H9 (cell line): ENCODE measurements at regions not wholly inside any gene's neighbourhood (a gene's known extent, or its start where the extent isn't known, plus 50 kb on each side); places are given as distances from the start of the nearest gene placed in this dataset.

Experiments used
- DNase-seq: peaks from one replicate; pipeline ENCODE4 v3.0.0-alpha.2; 2017
- H2AFZ ChIP-seq: one replicate; pipeline ENCODE4 v1.6.1; 2013; ENCODE audit warnings: mild to moderate bottlenecking, low read length, control low read depth, moderate library complexity
- H2AK5ac ChIP-seq: 2 replicates; pipeline ENCODE4 v1.6.1; 2013; ENCODE audit warnings: low read length, control low read depth, mixed read lengths; ENCODE audit not compliant: insufficient read length
- H2BK120ac ChIP-seq: one replicate; pipeline ENCODE4 v1.6.1; 2013; ENCODE audit warnings: low read depth, mild to moderate bottlenecking, low read length, control low read depth, inconsistent platforms; ENCODE audit not compliant: poor library complexity, severe bottlenecking
- H2BK12ac ChIP-seq: 2 replicates; pipeline ENCODE4 v1.6.1; 2013; ENCODE audit warnings: low read length, control low read depth, mixed read lengths, low read depth; ENCODE audit not compliant: insufficient read length
- H2BK15ac ChIP-seq: 2 replicates; pipeline ENCODE4 v1.6.1; 2013; ENCODE audit warnings: low read depth, low read length, control low read depth
- H2BK20ac ChIP-seq: one replicate; pipeline ENCODE4 v1.6.1; 2013; ENCODE audit warnings: low read depth, mild to moderate bottlenecking, low read length, control low read depth, inconsistent platforms; ENCODE audit not compliant: poor library complexity, severe bottlenecking
- H2BK5ac ChIP-seq: 2 replicates; pipeline ENCODE4 v1.6.1; 2013; ENCODE audit warnings: low read length, control low read depth, mixed read lengths; ENCODE audit not compliant: insufficient read length
- H3K14ac ChIP-seq: 2 replicates; pipeline ENCODE4 v1.6.1; 2013; ENCODE audit warnings: low read length, control low read depth; ENCODE audit not compliant: insufficient read depth
- H3K18ac ChIP-seq: 2 replicates; pipeline ENCODE4 v1.6.1; 2013; ENCODE audit warnings: low read depth, mild to moderate bottlenecking, mixed read lengths, low read length, control low read depth; ENCODE audit not compliant: insufficient read length
- H3K23ac ChIP-seq: 2 replicates; pipeline ENCODE4 v1.6.1; 2013; ENCODE audit warnings: low read length, control low read depth, mixed read lengths, low read depth; ENCODE audit not compliant: insufficient read length
- H3K23me2 ChIP-seq: 2 replicates; pipeline ENCODE4 v1.6.1; 2013; ENCODE audit warnings: low read depth, mild to moderate bottlenecking, mixed read lengths, low read length, control low read depth; ENCODE audit not compliant: insufficient read length, poor library complexity, severe bottlenecking
- H3K27ac ChIP-seq: 2 replicates; pipeline ENCODE4 v1.5.1; 2013; ENCODE audit warnings: low read length, control low read depth, mixed read lengths, low read depth; ENCODE audit not compliant: insufficient read length
- H3K27me3 ChIP-seq: 2 replicates; pipeline ENCODE4 v1.6.1; 2013; ENCODE audit warnings: low read length, control low read depth, inconsistent platforms; ENCODE audit not compliant: insufficient read depth
- H3K4ac ChIP-seq: 2 replicates; pipeline ENCODE4 v1.6.1; 2013; ENCODE audit warnings: low read depth, mild to moderate bottlenecking, control low read depth, inconsistent platforms, low read length, moderate library complexity
- H3K4me1 ChIP-seq: 2 replicates; pipeline ENCODE4 v1.6.1; 2013; ENCODE audit warnings: low read length, control low read depth, inconsistent platforms; ENCODE audit not compliant: insufficient read depth
- H3K4me2 ChIP-seq: 2 replicates; pipeline ENCODE4 v1.6.1; 2013; ENCODE audit warnings: low read length, control low read depth, mixed read lengths; ENCODE audit not compliant: insufficient read length, insufficient read depth
- H3K56ac ChIP-seq: 2 replicates; pipeline ENCODE4 v1.6.1; 2013; ENCODE audit warnings: low read depth, mild to moderate bottlenecking, mixed read lengths, low read length, control low read depth; ENCODE audit not compliant: insufficient read length
- H3K79me1 ChIP-seq: 2 replicates; pipeline ENCODE4 v1.6.1; 2013; ENCODE audit warnings: low read depth, mild to moderate bottlenecking, moderate library complexity, low read length, control low read depth, inconsistent platforms; ENCODE audit not compliant: insufficient read depth, poor library complexity, severe bottlenecking
- H3K79me2 ChIP-seq: 2 replicates; pipeline ENCODE4 v1.6.1; 2013; ENCODE audit warnings: low read length, control low read depth, inconsistent platforms; ENCODE audit not compliant: insufficient read depth
- H3K9ac ChIP-seq: 2 replicates; pipeline ENCODE4 v1.6.1; 2013; ENCODE audit warnings: low read length, control low read depth, mixed read lengths; ENCODE audit not compliant: insufficient read length; ENCODE audit errors: extremely low read depth
- H3K9me3 ChIP-seq: one replicate; pipeline ENCODE4 v1.6.1; 2013; ENCODE audit warnings: low read depth, low read length, inconsistent platforms; ENCODE audit not compliant: control insufficient read depth
- H3T11ph ChIP-seq: one replicate; pipeline ENCODE4 v1.6.1; 2013; ENCODE audit warnings: mild to moderate bottlenecking, low read length, control low read depth, inconsistent platforms
- H4K20me1 ChIP-seq: one replicate; pipeline ENCODE4 v1.6.1; 2013; ENCODE audit not compliant: control insufficient read depth, insufficient read length, insufficient read depth
- H4K5ac ChIP-seq: 2 replicates; pipeline ENCODE4 v1.6.1; 2013; ENCODE audit warnings: low read depth, mild to moderate bottlenecking, mixed read lengths, low read length, control low read depth; ENCODE audit not compliant: insufficient read length
- H4K8ac ChIP-seq: replicated peaks from 2 replicates; pipeline ENCODE4 v1.6.1; 2013; ENCODE audit warnings: low read length, control low read depth, mixed read lengths, low read depth; ENCODE audit not compliant: insufficient read length
- H4K91ac ChIP-seq: 2 replicates; pipeline ENCODE4 v1.6.1; 2013; ENCODE audit warnings: low read depth, mild to moderate bottlenecking, moderate library complexity, mixed read lengths, low read length, control low read depth; ENCODE audit not compliant: insufficient read length
- H3K27ac Mint-ChIP-seq, 3 experiments: 2 replicates in 2 of 3; 3 replicates in 1 of 3; pipeline ENCODE4 v1.8.0; 2020 to 2021; ENCODE audit warnings: mixed read lengths in 3 of 3, mild to moderate bottlenecking in 1 of 3, moderate library complexity in 1 of 3
- H3K27me3 Mint-ChIP-seq: 2 replicates; pipeline ENCODE4 v1.8.0; 2021; ENCODE audit warnings: low read depth, mild to moderate bottlenecking, moderate library complexity, mixed read lengths
- H3K36me3 Mint-ChIP-seq, 3 experiments: 2 replicates in 2 of 3; 3 replicates in 1 of 3; pipeline ENCODE4 v1.8.0; 2020 to 2021; ENCODE audit warnings: low read depth in 3 of 3, mixed read lengths in 3 of 3; ENCODE audit not compliant: insufficient read depth in 1 of 3
- H3K4me1 Mint-ChIP-seq, 2 experiments: 2 replicates each; pipeline ENCODE4 v1.8.0; 2020; ENCODE audit warnings: mixed read lengths in 2 of 2
- H3K4me3 Mint-ChIP-seq, 2 experiments: 2 replicates in 1 of 2; 3 replicates in 1 of 2; pipeline ENCODE4 v1.8.0; 2020 to 2021; ENCODE audit warnings: mild to moderate bottlenecking in 2 of 2, mixed read lengths in 2 of 2, moderate library complexity in 1 of 2
- H3K9me3 Mint-ChIP-seq, 2 experiments: 2 replicates in 1 of 2; 3 replicates in 1 of 2; pipeline ENCODE4 v1.8.0; 2020; ENCODE audit warnings: mild to moderate bottlenecking in 2 of 2, mixed read lengths in 2 of 2, moderate library complexity in 1 of 2
- TF ChIP-seq, protein P1 (sequence below): fragments of 200-600 bp; sonication (generic); conservative IDR thresholded peaks from 3 replicates; pipeline ENCODE4 v1.8.0; 2021; ENCODE audit warnings: antibody characterized with exemption, mild to moderate bottlenecking

DNA sequence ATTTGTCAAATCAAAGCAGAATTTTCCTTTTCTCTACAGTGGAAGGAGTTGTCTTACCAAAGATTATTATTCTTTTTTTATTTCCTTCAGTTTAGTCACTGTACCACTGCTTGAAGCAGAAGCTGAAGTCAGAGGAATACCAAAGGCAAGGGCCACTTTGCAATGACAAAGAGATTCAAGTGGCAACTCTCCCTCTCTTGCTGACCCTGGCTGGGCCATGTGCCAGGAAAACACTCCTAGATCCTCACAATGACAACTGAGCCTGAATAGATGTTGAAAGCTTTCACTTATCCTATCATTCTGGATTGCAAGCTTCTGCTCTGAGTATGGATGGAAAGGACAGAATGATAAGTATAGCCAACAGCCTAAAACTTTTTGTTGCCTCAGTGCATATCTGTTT lies 618.3 kb downstream of the NR2F1-AS1 start:
- Histone ChIP-seq H4K5ac (no peak overlapping the region), H2BK120ac (no peak overlapping the region), H2BK12ac (no peak overlapping the region), H3K14ac (no peak overlapping the region), H4K91ac (no peak overlapping the region), H2BK15ac (no peak overlapping the region), H3T11ph (no peak overlapping the region), H3K4me1 (no peaks in the 10 kb centered on the region), H2BK5ac (no peak overlapping the region), H3K27me3 (no peaks in the 10 kb centered on the region), H3K9ac (no peak overlapping the region), H3K23ac (no peak overlapping the region), H3K79me2 (no peaks in the 10 kb centered on the region), H3K4me2 (no peak overlapping the region), H3K9me3 (no peaks in the 10 kb centered on the region), H3K18ac (no peak overlapping the region), H3K56ac (no peak overlapping the region), H3K23me2 (no peaks in the 10 kb centered on the region), H2AFZ (no peak overlapping the region), H3K79me1 (no peaks in the 10 kb centered on the region), H3K27ac (no peak overlapping the region), H4K8ac (no peak overlapping the region), H2AK5ac (no peak overlapping the region), H4K20me1 (no peaks in the 10 kb centered on the region), H2BK20ac (no peak overlapping the region), H3K4ac (no peak overlapping the region)
- TF ChIP-seq, protein P1, sequence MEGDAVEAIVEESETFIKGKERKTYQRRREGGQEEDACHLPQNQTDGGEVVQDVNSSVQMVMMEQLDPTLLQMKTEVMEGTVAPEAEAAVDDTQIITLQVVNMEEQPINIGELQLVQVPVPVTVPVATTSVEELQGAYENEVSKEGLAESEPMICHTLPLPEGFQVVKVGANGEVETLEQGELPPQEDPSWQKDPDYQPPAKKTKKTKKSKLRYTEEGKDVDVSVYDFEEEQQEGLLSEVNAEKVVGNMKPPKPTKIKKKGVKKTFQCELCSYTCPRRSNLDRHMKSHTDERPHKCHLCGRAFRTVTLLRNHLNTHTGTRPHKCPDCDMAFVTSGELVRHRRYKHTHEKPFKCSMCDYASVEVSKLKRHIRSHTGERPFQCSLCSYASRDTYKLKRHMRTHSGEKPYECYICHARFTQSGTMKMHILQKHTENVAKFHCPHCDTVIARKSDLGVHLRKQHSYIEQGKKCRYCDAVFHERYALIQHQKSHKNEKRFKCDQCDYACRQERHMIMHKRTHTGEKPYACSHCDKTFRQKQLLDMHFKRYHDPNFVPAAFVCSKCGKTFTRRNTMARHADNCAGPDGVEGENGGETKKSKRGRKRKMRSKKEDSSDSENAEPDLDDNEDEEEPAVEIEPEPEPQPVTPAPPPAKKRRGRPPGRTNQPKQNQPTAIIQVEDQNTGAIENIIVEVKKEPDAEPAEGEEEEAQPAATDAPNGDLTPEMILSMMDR = no peak
- Mint-ChIP-seq H3K27me3 (no peaks in the 10 kb centered on the region), H3K36me3 (no peaks in the 10 kb centered on the region), H3K4me1 (no peaks in the 10 kb centered on the region), H3K4me3 (no peak overlapping the region), H3K9me3 (no peaks in the 10 kb centered on the region), H3K27ac (no peak overlapping the region)
- no peak for DNase-seq
